ENCODE measurements at regions not wholly inside any gene's neighbourhood (a gene's known extent, or its start where the extent isn't known, plus 50 kb on each side); places are given as distances from the start of the nearest gene placed in this dataset.

GRCh38 chr11:134654161-134654915, 242.3 kb upstream of the B3GAT1 start:
- H3K4me3 Mint-ChIP-seq = no peak overlapping the region
- H3K27me3 Mint-ChIP-seq (ENCODE audit: low read depth) = peaks cover 6% of the 10 kb centered on the region
- peaks cover 5% of the 10 kb centered on the region for H3K9me3 Mint-ChIP-seq
- TF ChIP-seq USF2 (CRISPR knock-in tag; IDR thresholded peaks at IDR 0.05) = peak; percentile 49
- no peak for TF ChIP-seq FOXK1 (CRISPR knock-in tag; IDR thresholded peaks at IDR 0.05)
- TF ChIP-seq MXD4 (CRISPR knock-in tag; IDR thresholded peaks at IDR 0.05; ENCODE audit: borderline replicate concordance) = no peak
- POLR2A ChIA-PET = no interaction called here
- no peak for ATAC-seq
- peaks cover 10% of the 10 kb centered on the region for H3K4me1 Mint-ChIP-seq
- peaks cover 4% of the 10 kb centered on the region for H3K36me3 Mint-ChIP-seq
- H3K27ac Mint-ChIP-seq = no peak overlapping the region
- no peak for DNase-seq (ENCODE audit: low spot score)
- CTCF ChIA-PET = no interaction called here

GRCh38 chr11:134652586-134653255, 240.7 kb upstream of the B3GAT1 start:
- peaks cover 4% of the 10 kb centered on the region for H3K36me3 Mint-ChIP-seq
- peaks cover 5% of the 10 kb centered on the region for H3K9me3 Mint-ChIP-seq
- peaks cover 10% of the 10 kb centered on the region for H3K4me1 Mint-ChIP-seq
- TF ChIP-seq ZNF532 (CRISPR knock-in tag; IDR thresholded peaks at IDR 0.05; ENCODE audit: borderline replicate concordance) (no peak), JAZF1 (CRISPR knock-in tag; IDR thresholded peaks at IDR 0.05) (no peak), FOXP1 (CRISPR knock-in tag; IDR thresholded peaks at IDR 0.05; ENCODE audit: borderline replicate concordance) (no peak)
- CTCF ChIA-PET = no interaction called here
- H3K4me3 Mint-ChIP-seq = no peak overlapping the region
- H3K27me3 Mint-ChIP-seq (ENCODE audit: low read depth) = peaks cover 6% of the 10 kb centered on the region
- no peak overlapping the region for H3K27ac Mint-ChIP-seq
- ATAC-seq = no peak
- DNase-seq (ENCODE audit: low spot score) = no peak
- POLR2A ChIA-PET = no interaction called here

- no peak for DNase-seq (ENCODE audit: low spot score)
- H3K4me3 Mint-ChIP-seq = no peak overlapping the region
- H3K36me3 Mint-ChIP-seq = no peaks in the 10 kb centered on the region
- CTCF ChIA-PET = no interaction called here
- POLR2A ChIA-PET = no interaction called here
- H3K27me3 Mint-ChIP-seq (ENCODE audit: low read depth) = peaks cover 14% of the 10 kb centered on the region
- H3K9me3 Mint-ChIP-seq = no peaks in the 10 kb centered on the region
- TF ChIP-seq ATF3 (CRISPR knock-in tag; conservative IDR thresholded peaks at IDR 0.05) (no peak), SMAD3 (CRISPR knock-in tag; IDR thresholded peaks at IDR 0.05; ENCODE audit: borderline replicate concordance) (no peak), ATF1 (CRISPR knock-in tag; IDR thresholded peaks at IDR 0.05) (no peak), ZNF219 (CRISPR knock-in tag; IDR thresholded peaks at IDR 0.05; ENCODE audit: borderline replicate concordance) (no peak), ELF4 (CRISPR knock-in tag; IDR thresholded peaks at IDR 0.05; ENCODE audit: low read depth) (no peak), FOXK1 (CRISPR knock-in tag; IDR thresholded peaks at IDR 0.05) (no peak), E2F4 (CRISPR knock-in tag; IDR thresholded peaks at IDR 0.05; ENCODE audit: borderline replicate concordance, low read depth) (no peak), ZNF532 (CRISPR knock-in tag; IDR thresholded peaks at IDR 0.05; ENCODE audit: borderline replicate concordance) (no peak), GTF2I (CRISPR knock-in tag; conservative IDR thresholded peaks at IDR 0.05) (no peak)
- no peak for ATAC-seq
- no peak overlapping the region for H3K27ac Mint-ChIP-seq
- H3K4me1 Mint-ChIP-seq = peaks cover 32% of the 10 kb centered on the region
Observed at GRCh38 chr11:134647066-134647743, 235.2 kb upstream of the B3GAT1 start.

All from WTC11 (cell line).